IgD-negative memory B cell (primary cell): ENCODE measurements at regions not wholly inside any gene's neighbourhood (a gene's known extent, or its start where the extent isn't known, plus 50 kb on each side); places are given as distances from the start of the nearest gene placed in this dataset.
"Not testable (repeated sequence)": the region's sequence is repeated elsewhere in the genome, so short reads cannot be mapped to it uniquely, and the experiment has no call there.

ENCODE experiments used
- H3K27ac Mint-ChIP-seq, 3 donors: one replicate each; pipeline ENCODE4 v1.8.0; 2020 to 2022; ENCODE audit warnings: mild to moderate bottlenecking in 3 of 3, mixed read lengths in 3 of 3, moderate library complexity in 1 of 3
- H3K27me3 Mint-ChIP-seq: one replicate; pipeline ENCODE4 v1.8.0; 2021; ENCODE audit warnings: mixed read lengths
- H3K36me3 Mint-ChIP-seq: one replicate; pipeline ENCODE4 v1.8.0; 2020; ENCODE audit warnings: mild to moderate bottlenecking, mixed read lengths
- H3K4me1 Mint-ChIP-seq, 3 donors: one replicate each; pipeline ENCODE4 v1.8.0; 2020 to 2022; ENCODE audit warnings: mixed read lengths in 3 of 3, mild to moderate bottlenecking in 1 of 3
- H3K4me3 Mint-ChIP-seq, 4 donors: one replicate each; pipeline ENCODE4 v1.8.0; 2020 to 2022; ENCODE audit warnings: mild to moderate bottlenecking in 4 of 4, mixed read lengths in 4 of 4, moderate library complexity in 3 of 4
- H3K9me3 Mint-ChIP-seq, 3 donors: one replicate each; pipeline ENCODE4 v1.8.0; 2020 to 2021; ENCODE audit warnings: mixed read lengths in 3 of 3, mild to moderate bottlenecking in 1 of 3

- Mint-ChIP-seq H3K27me3 (no peaks in the 10 kb centered on the region), H3K9me3 (peaks cover 0 to 3% (median 2%) of the 10 kb centered on the region in 3 donors), H3K36me3 (no peaks in the 10 kb centered on the region), H3K4me3 (peak overlapping the region in 1 of 4 donors; percentile 9), H3K4me1 (peaks cover 0 to 2% (median 0%) of the 10 kb centered on the region in 3 donors), H3K27ac (no peak overlapping the region)
Observed at GRCh38 chr1:95504321-95504720, 270.3 kb downstream of the RWDD3 start.

- H3K4me1 Mint-ChIP-seq = no peaks in the 10 kb centered on the region
- no peak overlapping the region for H3K4me3 Mint-ChIP-seq
- peaks cover 0 to under 1% (median 0%) of the 10 kb centered on the region in 3 donors for H3K9me3 Mint-ChIP-seq
- H3K27ac Mint-ChIP-seq = no peak overlapping the region
- no peaks in the 10 kb centered on the region for H3K27me3 Mint-ChIP-seq
- no peaks in the 10 kb centered on the region for H3K36me3 Mint-ChIP-seq
Observed at GRCh38 chr1:95506736-95507414, 272.9 kb downstream of the RWDD3 start.

- H3K9me3 Mint-ChIP-seq = peaks cover 0 to 3% (median 2%) of the 10 kb centered on the region in 3 donors
Observed at GRCh38 chr1:95509989-95510388, 276.0 kb downstream of the RWDD3 start.

GRCh38 chr1:95512925-95513324 is 278.9 kb downstream of the RWDD3 start:
- no peaks in the 10 kb centered on the region for H3K27me3 Mint-ChIP-seq
- H3K4me3 Mint-ChIP-seq = no peak overlapping the region
- peaks cover 2 to 12% (median 9%) of the 10 kb centered on the region in 3 donors for H3K9me3 Mint-ChIP-seq
- no peaks in the 10 kb centered on the region for H3K4me1 Mint-ChIP-seq
- H3K27ac Mint-ChIP-seq = no peak overlapping the region
- H3K36me3 Mint-ChIP-seq = no peaks in the 10 kb centered on the region

More at GRCh38 chr1:95509989-95510388, 276.0 kb downstream of the RWDD3 start:
- H3K27ac Mint-ChIP-seq = no peak overlapping the region
- no peaks in the 10 kb centered on the region for H3K36me3 Mint-ChIP-seq
- no peaks in the 10 kb centered on the region for H3K4me1 Mint-ChIP-seq
- H3K4me3 Mint-ChIP-seq = no peak overlapping the region
- H3K27me3 Mint-ChIP-seq = no peaks in the 10 kb centered on the region

- Mint-ChIP-seq H3K27ac (no peak overlapping the region), H3K9me3 (peaks cover 5 to 20% (median 10%) of the 10 kb centered on the region in 3 donors), H3K27me3 (no peaks in the 10 kb centered on the region), H3K4me3 (no peak overlapping the region), H3K4me1 (no peaks in the 10 kb centered on the region), H3K36me3 (no peaks in the 10 kb centered on the region)
Observed at GRCh38 chr1:95517506-95517905, 283.5 kb downstream of the RWDD3 start.

GRCh38 chr1:95518310-95518709 is 284.3 kb downstream of the RWDD3 start:
- Mint-ChIP-seq H3K27ac (no peak overlapping the region), H3K9me3 (peaks cover 5 to 27% (median 12%) of the 10 kb centered on the region in 3 donors), H3K36me3 (no peaks in the 10 kb centered on the region), H3K4me1 (no peaks in the 10 kb centered on the region), H3K4me3 (no peak overlapping the region), H3K27me3 (no peaks in the 10 kb centered on the region)

GRCh38 chr1:95520390-95520789 is 286.4 kb downstream of the RWDD3 start:
- Mint-ChIP-seq H3K27ac (no peak overlapping the region), H3K27me3 (no peaks in the 10 kb centered on the region), H3K36me3 (no peaks in the 10 kb centered on the region), H3K4me3 (no peak overlapping the region), H3K4me1 (no peaks in the 10 kb centered on the region), H3K9me3 (peaks cover 5 to 32% (median 18%) of the 10 kb centered on the region in 3 donors)

GRCh38 chr1:95532335-95532734 is 298.3 kb downstream of the RWDD3 start:
- no peaks in the 10 kb centered on the region for H3K36me3 Mint-ChIP-seq
- no peak overlapping the region for H3K27ac Mint-ChIP-seq
- peaks cover 0 to 6% (median 4%) of the 10 kb centered on the region in 3 donors for H3K9me3 Mint-ChIP-seq
- no peak overlapping the region for H3K4me3 Mint-ChIP-seq
- H3K27me3 Mint-ChIP-seq = no peaks in the 10 kb centered on the region
- H3K4me1 Mint-ChIP-seq = peaks cover 0 to 1% (median 0%) of the 10 kb centered on the region in 3 donors

- peaks cover 0 to 1% (median 0%) of the 10 kb centered on the region in 3 donors for H3K4me1 Mint-ChIP-seq
- H3K4me3 Mint-ChIP-seq = no peak overlapping the region
- H3K9me3 Mint-ChIP-seq = peaks cover 0 to 5% (median 4%) of the 10 kb centered on the region in 3 donors
- no peaks in the 10 kb centered on the region for H3K36me3 Mint-ChIP-seq
- H3K27ac Mint-ChIP-seq = no peak overlapping the region
- no peaks in the 10 kb centered on the region for H3K27me3 Mint-ChIP-seq
Observed at GRCh38 chr1:95534985-95535384, 301.0 kb downstream of the RWDD3 start.

GRCh38 chr1:95535614-95536013 is 301.6 kb downstream of the RWDD3 start:
- H3K4me1 Mint-ChIP-seq = peaks cover 0 to 1% (median 0%) of the 10 kb centered on the region in 3 donors
- no peak overlapping the region for H3K27ac Mint-ChIP-seq
- no peak overlapping the region for H3K4me3 Mint-ChIP-seq
- H3K9me3 Mint-ChIP-seq = peaks cover 0 to 8% (median 6%) of the 10 kb centered on the region in 3 donors
- no peaks in the 10 kb centered on the region for H3K36me3 Mint-ChIP-seq
- H3K27me3 Mint-ChIP-seq = no peaks in the 10 kb centered on the region

- Mint-ChIP-seq H3K9me3 (peaks cover 0 to 9% (median 8%) of the 10 kb centered on the region in 3 donors), H3K27ac (no peak overlapping the region), H3K4me3 (no peak overlapping the region), H3K36me3 (no peaks in the 10 kb centered on the region), H3K4me1 (peaks cover 0 to 1% (median 0%) of the 10 kb centered on the region in 3 donors), H3K27me3 (no peaks in the 10 kb centered on the region)
Observed at GRCh38 chr1:95536501-95536900, 302.5 kb downstream of the RWDD3 start.

- Mint-ChIP-seq H3K9me3 (peaks cover 0 to 8% (median 8%) of the 10 kb centered on the region in 3 donors), H3K27me3 (no peaks in the 10 kb centered on the region), H3K36me3 (no peaks in the 10 kb centered on the region), H3K4me3 (no peak overlapping the region), H3K27ac (no peak overlapping the region), H3K4me1 (peaks cover 0 to 1% (median 0%) of the 10 kb centered on the region in 3 donors)
Observed at GRCh38 chr1:95537176-95537575, 303.2 kb downstream of the RWDD3 start.

- not testable (repeated sequence) for H3K36me3 Mint-ChIP-seq, H3K27ac Mint-ChIP-seq, H3K4me3 Mint-ChIP-seq, H3K27me3 Mint-ChIP-seq, H3K4me1 Mint-ChIP-seq
- H3K9me3 Mint-ChIP-seq = peaks cover 0 to 11% (median 8%) of the 10 kb centered on the region in 3 donors
Observed at GRCh38 chr1:95538242-95538641, 304.2 kb downstream of the RWDD3 start.

- Mint-ChIP-seq H3K4me3 (no peak overlapping the region), H3K4me1 (no peaks in the 10 kb centered on the region), H3K27me3 (no peaks in the 10 kb centered on the region), H3K36me3 (peaks cover 2% of the 10 kb centered on the region), H3K9me3 (peaks cover 0 to 10% (median 8%) of the 10 kb centered on the region in 3 donors), H3K27ac (no peak overlapping the region)
Observed at GRCh38 chr1:95542936-95543335, 308.9 kb downstream of the RWDD3 start.

GRCh38 chr1:95547005-95547404 is 313.0 kb downstream of the RWDD3 start:
- H3K27ac Mint-ChIP-seq = no peak overlapping the region
- H3K36me3 Mint-ChIP-seq = peaks cover 2% of the 10 kb centered on the region
- no peaks in the 10 kb centered on the region for H3K27me3 Mint-ChIP-seq
- no peak overlapping the region for H3K4me3 Mint-ChIP-seq
- peaks cover 3 to 11% (median 5%) of the 10 kb centered on the region in 3 donors for H3K9me3 Mint-ChIP-seq
- H3K4me1 Mint-ChIP-seq = no peaks in the 10 kb centered on the region

GRCh38 chr1:95548211-95548610 is 314.2 kb downstream of the RWDD3 start:
- H3K4me1 Mint-ChIP-seq = no peaks in the 10 kb centered on the region
- no peak overlapping the region for H3K27ac Mint-ChIP-seq
- H3K4me3 Mint-ChIP-seq = no peak overlapping the region
- no peaks in the 10 kb centered on the region for H3K36me3 Mint-ChIP-seq
- H3K9me3 Mint-ChIP-seq = peaks cover 3 to 8% (median 5%) of the 10 kb centered on the region in 3 donors
- no peaks in the 10 kb centered on the region for H3K27me3 Mint-ChIP-seq
